CD4-positive, CD25-positive, alpha-beta regulatory T cell (primary cell): ENCODE measurements at regions not wholly inside any gene's neighbourhood (a gene's known extent, or its start where the extent isn't known, plus 50 kb on each side); places are given as distances from the start of the nearest gene placed in this dataset.

Source experiments
- ATAC-seq, 2 donors: fragments of 150-1000 bp; cut with Tn5 transposase; one replicate each; pipeline ENCODE4 v1.10.0; 2021; ENCODE audit warnings: low read depth in 2 of 2, moderate number of reproducible peaks in 2 of 2, moderate library complexity in 1 of 2
- DNase-seq, 3 donors: peaks; one replicate each; pipeline versions ENCODE4 v3.0.0 to v3.0.0-alpha.2; 2012 to 2022; ENCODE audit warnings: mixed read lengths in 1 of 3
- H3K27ac ChIP-seq: one replicate; pipeline ENCODE4 v1.7.0; 2013; ENCODE audit warnings: mild to moderate bottlenecking, low read length; ENCODE audit not compliant: insufficient read depth, poor library complexity, severe bottlenecking
- H3K27me3 ChIP-seq: one replicate; pipeline ENCODE4 v1.7.0; 2013; ENCODE audit warnings: low read length; ENCODE audit not compliant: control insufficient read depth, insufficient read depth
- H3K36me3 ChIP-seq: one replicate; pipeline ENCODE4 v1.7.0; 2013; ENCODE audit warnings: mild to moderate bottlenecking, low read length, moderate library complexity; ENCODE audit not compliant: control insufficient read depth, insufficient read depth
- H3K4me1 ChIP-seq: 2 replicates; pipeline ENCODE4 v1.7.0; 2013; ENCODE audit warnings: mild to moderate bottlenecking, low read length; ENCODE audit not compliant: insufficient read depth, control insufficient read depth, poor library complexity, severe bottlenecking
- H3K4me3 ChIP-seq: one replicate; pipeline ENCODE4 v1.7.0; 2013; ENCODE audit warnings: low read depth, mild to moderate bottlenecking, low read length, moderate library complexity
- H3K9me3 ChIP-seq, 2 experiments: 1 replicate in 1 of 2; 2 replicates in 1 of 2; pipeline ENCODE4 v1.7.0; 2013; ENCODE audit warnings: low read length in 2 of 2, mild to moderate bottlenecking in 1 of 2, moderate library complexity in 1 of 2; ENCODE audit not compliant: control insufficient read depth in 2 of 2
- H3K27ac Mint-ChIP-seq, 3 donors: one replicate each; pipeline ENCODE4 v1.8.0; 2020 to 2022; ENCODE audit warnings: mild to moderate bottlenecking in 3 of 3, mixed read lengths in 3 of 3, moderate library complexity in 2 of 3
- H3K27me3 Mint-ChIP-seq: one replicate; pipeline ENCODE4 v1.8.0; 2022; ENCODE audit warnings: mild to moderate bottlenecking, mixed read lengths
- H3K36me3 Mint-ChIP-seq: one replicate; pipeline ENCODE4 v1.8.0; 2020; ENCODE audit warnings: mixed read lengths
- H3K4me1 Mint-ChIP-seq, 4 donors: one replicate each; pipeline ENCODE4 v1.8.0; 2020 to 2022; ENCODE audit warnings: mixed read lengths in 4 of 4, mild to moderate bottlenecking in 1 of 4
- H3K4me3 Mint-ChIP-seq, 4 donors: one replicate each; pipeline ENCODE4 v1.8.0; 2020 to 2022; ENCODE audit warnings: mild to moderate bottlenecking in 4 of 4, mixed read lengths in 4 of 4, moderate library complexity in 3 of 4
- H3K9me3 Mint-ChIP-seq, 7 donors: one replicate each; pipeline ENCODE4 v1.8.0; 2020 to 2022; ENCODE audit warnings: mixed read lengths in 7 of 7, mild to moderate bottlenecking in 3 of 7, moderate library complexity in 2 of 7

DNA sequence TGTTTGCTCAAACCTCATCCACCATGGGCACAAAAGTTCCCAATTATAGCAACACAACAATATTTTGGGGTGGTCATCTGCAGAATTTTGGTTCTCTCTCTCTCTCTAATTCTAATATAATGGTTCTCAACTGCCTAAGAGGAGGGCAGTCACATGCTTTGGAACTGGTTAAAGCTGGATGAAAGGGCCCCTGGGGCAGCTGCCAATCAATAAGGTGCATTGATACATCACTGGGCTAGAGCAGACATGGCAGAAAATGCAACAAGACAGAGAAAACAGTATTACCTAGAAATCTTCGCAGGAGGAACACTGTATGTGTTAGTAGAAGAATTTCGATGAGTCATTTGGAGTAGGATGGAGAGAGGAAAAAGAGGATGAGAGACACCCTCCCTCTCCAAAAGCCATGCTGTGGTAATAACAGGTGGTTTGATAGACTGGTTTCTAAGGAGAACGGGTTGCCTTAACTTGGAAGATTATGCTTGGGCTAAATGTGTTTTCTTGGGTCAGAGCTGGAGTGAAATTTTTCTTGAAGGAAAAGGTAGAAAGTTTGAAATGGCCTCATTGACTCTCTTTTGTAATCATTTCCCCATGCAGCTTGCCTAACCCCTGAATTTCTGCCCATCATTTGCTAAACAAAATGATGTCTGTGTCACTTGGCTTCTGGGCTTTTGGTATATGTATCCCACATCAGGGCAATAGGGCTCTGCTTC lies 67.1 kb upstream of the HIF1A start:
- DNase-seq (no peak), ATAC-seq (no peak)
- no peaks in the 10 kb centered on the region for H3K4me1 Mint-ChIP-seq
- H3K36me3 Mint-ChIP-seq: no peaks in the 10 kb centered on the region
- H3K9me3 Mint-ChIP-seq: peaks cover 0 to 2% (median 0%) of the 10 kb centered on the region in 7 donors
- Histone ChIP-seq H3K27me3 (no peaks in the 10 kb centered on the region), H3K27ac (no peak overlapping the region), H3K36me3 (no peaks in the 10 kb centered on the region), H3K4me1 (no peaks in the 10 kb centered on the region), H3K4me3 (no peak overlapping the region), H3K9me3 (no peaks in the 10 kb centered on the region)
- H3K27me3 Mint-ChIP-seq: no peaks in the 10 kb centered on the region
- H3K27ac Mint-ChIP-seq: peak overlapping the region in 1 of 3 donors; percentile 4
- no peak overlapping the region for H3K4me3 Mint-ChIP-seq

DNA sequence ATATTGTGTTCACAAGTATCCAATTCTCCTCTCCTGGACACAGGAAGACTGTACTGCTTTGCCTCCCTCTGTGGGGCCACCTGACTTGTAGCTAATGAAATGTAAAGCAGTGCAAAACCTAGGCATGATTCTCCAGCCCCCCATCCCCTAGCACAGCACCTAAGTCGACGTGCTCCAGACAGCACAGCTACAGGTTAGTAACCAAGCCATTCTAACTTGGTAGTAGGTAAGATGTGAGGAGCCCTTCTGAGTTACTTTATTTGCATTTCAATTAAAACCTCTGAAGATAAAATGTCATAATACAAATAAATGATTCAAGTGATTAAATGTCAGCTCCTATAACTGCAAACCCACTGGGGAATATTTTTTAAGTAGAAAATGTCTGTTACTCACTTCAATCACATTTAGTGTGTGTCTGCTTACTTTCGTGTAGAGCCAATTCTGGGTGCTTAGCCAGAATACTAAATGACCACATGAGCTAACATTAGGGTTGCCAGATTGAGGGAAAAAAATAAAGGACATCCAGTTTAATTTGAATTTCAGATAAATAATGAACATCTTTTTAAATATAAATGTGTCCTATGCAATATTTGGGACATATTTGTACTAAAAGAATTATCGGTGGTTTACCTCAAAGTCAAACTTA lies 64.8 kb upstream of the HIF1A start:
- no peaks in the 10 kb centered on the region for H3K9me3 ChIP-seq
- ATAC-seq (no peak), DNase-seq (no peak)
- Mint-ChIP-seq H3K27me3 (no peaks in the 10 kb centered on the region), H3K4me3 (no peak overlapping the region), H3K9me3 (no peaks in the 10 kb centered on the region), H3K27ac (no peak overlapping the region), H3K4me1 (no peaks in the 10 kb centered on the region), H3K36me3 (no peaks in the 10 kb centered on the region)
- H3K4me1 ChIP-seq: no peaks in the 10 kb centered on the region
- H3K4me3 ChIP-seq: no peak overlapping the region
- no peaks in the 10 kb centered on the region for H3K36me3 ChIP-seq
- no peaks in the 10 kb centered on the region for H3K27me3 ChIP-seq
- no peak overlapping the region for H3K27ac ChIP-seq

GRCh38 chr14:61631045-61631687 lies 64.1 kb upstream of the HIF1A start:
- Histone ChIP-seq H3K9me3 (no peaks in the 10 kb centered on the region), H3K27ac (no peak overlapping the region), H3K27me3 (no peaks in the 10 kb centered on the region), H3K36me3 (no peaks in the 10 kb centered on the region), H3K4me1 (no peaks in the 10 kb centered on the region), H3K4me3 (no peak overlapping the region)
- no peaks in the 10 kb centered on the region for H3K9me3 Mint-ChIP-seq
- H3K36me3 Mint-ChIP-seq: no peaks in the 10 kb centered on the region
- peak overlapping the region in 2 of 3 donors; percentile 20 to 52 for H3K27ac Mint-ChIP-seq
- H3K4me1 Mint-ChIP-seq: no peaks in the 10 kb centered on the region
- DNase-seq (no peak), ATAC-seq (no peak)
- H3K27me3 Mint-ChIP-seq: no peaks in the 10 kb centered on the region
- H3K4me3 Mint-ChIP-seq: no peak overlapping the region

DNA sequence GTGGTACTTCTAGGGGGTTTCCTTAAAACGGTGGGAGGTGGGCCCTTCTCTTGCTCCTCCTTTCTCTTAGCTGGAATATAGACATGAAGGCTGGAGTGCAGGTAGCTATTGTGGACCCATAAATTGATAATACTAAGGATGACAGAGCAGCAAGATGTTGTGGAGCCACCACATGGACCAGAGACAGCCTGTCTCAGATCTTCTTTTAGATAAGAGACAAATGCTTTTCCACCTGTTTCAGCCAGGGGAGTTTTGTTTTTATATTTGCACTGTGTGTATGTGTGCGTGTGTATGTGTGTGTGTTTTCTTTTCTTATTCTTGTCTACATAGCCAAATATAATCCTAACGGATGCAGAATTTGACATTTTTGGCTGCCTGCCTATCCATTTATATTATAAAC lies 62.9 kb upstream of the HIF1A start:
- Histone ChIP-seq H3K9me3 (no peaks in the 10 kb centered on the region), H3K36me3 (no peaks in the 10 kb centered on the region), H3K4me3 (no peak overlapping the region), H3K27ac (no peak overlapping the region), H3K4me1 (no peaks in the 10 kb centered on the region), H3K27me3 (no peaks in the 10 kb centered on the region)
- Mint-ChIP-seq H3K4me1 (no peaks in the 10 kb centered on the region), H3K27me3 (no peaks in the 10 kb centered on the region), H3K36me3 (no peaks in the 10 kb centered on the region), H3K9me3 (no peaks in the 10 kb centered on the region), H3K27ac (no peak overlapping the region), H3K4me3 (no peak overlapping the region)
- DNase-seq: no peak
- no peak for ATAC-seq

DNA sequence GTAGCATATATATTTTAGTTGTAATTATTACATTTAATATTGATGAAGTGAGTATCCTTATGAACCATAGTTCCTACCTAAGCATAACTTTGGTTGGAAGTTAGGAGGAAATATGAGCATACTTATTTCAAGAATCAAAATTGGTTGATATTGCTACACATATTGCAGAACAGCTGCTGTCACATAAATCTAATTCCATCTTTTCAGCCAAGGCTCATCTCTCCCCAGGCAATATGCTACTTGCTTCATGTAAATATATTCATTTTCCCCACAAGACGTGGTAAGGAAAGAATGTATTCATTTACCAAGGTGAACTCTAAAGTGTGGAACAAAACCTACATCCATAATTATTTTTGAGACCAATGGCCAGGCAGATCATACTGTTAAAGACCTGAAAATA lies 62.5 kb upstream of the HIF1A start:
- Mint-ChIP-seq H3K36me3 (no peaks in the 10 kb centered on the region), H3K4me1 (no peaks in the 10 kb centered on the region), H3K9me3 (no peaks in the 10 kb centered on the region), H3K4me3 (no peak overlapping the region), H3K27me3 (no peaks in the 10 kb centered on the region), H3K27ac (no peak overlapping the region)
- Histone ChIP-seq H3K36me3 (no peaks in the 10 kb centered on the region), H3K4me1 (no peaks in the 10 kb centered on the region), H3K27me3 (no peaks in the 10 kb centered on the region), H3K9me3 (no peaks in the 10 kb centered on the region), H3K4me3 (no peak overlapping the region), H3K27ac (no peak overlapping the region)
- DNase-seq (no peak), ATAC-seq (no peak)

DNA sequence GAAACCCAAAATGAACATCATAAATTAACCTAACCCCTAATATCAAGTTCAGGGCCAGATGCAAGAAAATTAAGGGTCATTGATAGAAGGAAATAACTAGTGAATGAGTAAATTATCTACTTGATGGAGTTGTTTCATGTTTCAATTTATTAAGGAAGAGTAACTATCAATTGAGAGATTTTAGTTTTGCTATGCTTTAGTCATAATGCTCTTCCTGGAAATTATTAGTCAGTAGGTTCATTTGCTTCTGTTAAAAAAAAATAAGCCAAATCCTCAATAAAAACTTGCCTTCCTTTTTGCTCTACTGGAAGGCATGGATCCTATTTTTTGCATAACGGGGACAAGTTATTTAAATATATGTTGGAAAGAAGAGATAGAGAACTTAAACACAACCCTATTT lies 59.0 kb upstream of the HIF1A start:
- H3K4me3 ChIP-seq: no peak overlapping the region
- no peaks in the 10 kb centered on the region for H3K9me3 ChIP-seq
- H3K36me3 Mint-ChIP-seq: no peaks in the 10 kb centered on the region
- H3K27ac Mint-ChIP-seq: peak overlapping the region in 1 of 3 donors; percentile 46
- no peak overlapping the region for H3K4me3 Mint-ChIP-seq
- H3K27me3 ChIP-seq: no peaks in the 10 kb centered on the region
- peaks cover 0 to 1% (median 0%) of the 10 kb centered on the region in 7 donors for H3K9me3 Mint-ChIP-seq
- no peaks in the 10 kb centered on the region for H3K27me3 Mint-ChIP-seq
- no peak for ATAC-seq
- H3K4me1 ChIP-seq: no peaks in the 10 kb centered on the region
- no peak for DNase-seq
- no peaks in the 10 kb centered on the region for H3K36me3 ChIP-seq
- peaks cover 0 to 2% (median 0%) of the 10 kb centered on the region in 4 donors for H3K4me1 Mint-ChIP-seq
- no peak overlapping the region for H3K27ac ChIP-seq

- Mint-ChIP-seq H3K36me3 (no peaks in the 10 kb centered on the region), H3K9me3 (peaks cover 0 to 1% (median 0%) of the 10 kb centered on the region in 7 donors), H3K4me3 (no peak overlapping the region), H3K27me3 (no peaks in the 10 kb centered on the region), H3K27ac (no peak overlapping the region), H3K4me1 (peaks cover 0 to 3% (median under 1%) of the 10 kb centered on the region in 4 donors)
- no peak overlapping the region for H3K27ac ChIP-seq
- no peaks in the 10 kb centered on the region for H3K4me1 ChIP-seq
- no peaks in the 10 kb centered on the region for H3K27me3 ChIP-seq
- no peak overlapping the region for H3K4me3 ChIP-seq
- no peaks in the 10 kb centered on the region for H3K36me3 ChIP-seq
- H3K9me3 ChIP-seq: no peaks in the 10 kb centered on the region
- DNase-seq: no peak
- no peak for ATAC-seq
Observed at GRCh38 chr14:61636779-61637178, 58.5 kb upstream of the HIF1A start.
